ENCODE measurements at regions not wholly inside any gene's neighbourhood (a gene's known extent, or its start where the extent isn't known, plus 50 kb on each side); places are given as distances from the start of the nearest gene placed in this dataset.
A peak's percentile ranks its signal among the peaks of the same experiment; 100 is the strongest.

DNA sequence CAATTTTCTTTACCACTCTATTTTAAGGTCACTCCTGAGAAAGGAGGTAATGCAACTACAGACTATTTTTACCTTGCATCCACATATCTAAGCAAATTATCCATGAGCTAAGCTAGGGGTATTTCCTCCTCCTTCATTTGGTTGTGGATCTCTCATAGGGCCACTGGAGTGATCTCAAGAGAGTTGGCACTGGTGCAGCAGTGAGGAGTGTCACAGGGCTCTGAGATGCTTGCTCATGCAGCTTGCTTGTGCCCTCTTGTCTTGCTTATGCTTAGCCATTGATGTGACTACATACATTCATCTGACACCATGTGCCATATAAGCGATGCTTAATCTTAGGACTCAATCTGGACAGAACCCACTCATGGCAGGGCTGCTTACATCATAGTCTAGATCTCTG is 950.3 kb downstream of the TSN start:
- no peaks in the 10 kb centered on the region for H3K36me3 Mint-ChIP-seq
- Histone ChIP-seq H4K20me1 (ENCODE audit: insufficient read depth, low read length) (no peaks in the 10 kb centered on the region), H3K4me3 (replicated peaks in 1 of 3; ENCODE audit: low read depth in 2 of 3, low read length in 3 of 3) (no peak overlapping the region), H3K9ac (ENCODE audit: insufficient read depth, low read length, poor library complexity, severe bottlenecking) (no peak overlapping the region), H3K27me3 (ENCODE audit: control insufficient read depth in 2 of 2, insufficient read depth in 2 of 2, low read length in 2 of 2) (no peaks in the 10 kb centered on the region), H3K79me2 (ENCODE audit: insufficient read depth, low read length) (no peaks in the 10 kb centered on the region), H3K9me3 (replicated peaks in 1 of 2; ENCODE audit: control insufficient read depth in 1 of 2, insufficient read depth in 1 of 2, low read length in 2 of 2) (peaks cover 4 to 5% of the 10 kb centered on the region in 2 donors), H3K4me1 (ENCODE audit: control insufficient read depth in 1 of 2, insufficient read depth in 2 of 2, low read length in 2 of 2) (peaks cover 0 to 4% of the 10 kb centered on the region in 2 donors), H2AFZ (ENCODE audit: insufficient read depth, low read depth, low read length, poor library complexity, severe bottlenecking) (no peak overlapping the region), H3K4me2 (replicated peaks; ENCODE audit: extremely low read depth, low read length, poor library complexity, severe bottlenecking) (no peak overlapping the region), H3K36me3 (replicated peaks in 1 of 2; ENCODE audit: control insufficient read depth in 1 of 2, insufficient read depth in 2 of 2, low read length in 2 of 2) (no peaks in the 10 kb centered on the region), H3K27ac (ENCODE audit: low read depth in 1 of 2, low read length in 2 of 2) (no peak overlapping the region)
- H3K9me3 Mint-ChIP-seq: peaks cover 3 to 11% (median 6%) of the 10 kb centered on the region in 7 donors
- no peak overlapping the region for H3K27ac Mint-ChIP-seq
- TF ChIP-seq, protein P1, sequence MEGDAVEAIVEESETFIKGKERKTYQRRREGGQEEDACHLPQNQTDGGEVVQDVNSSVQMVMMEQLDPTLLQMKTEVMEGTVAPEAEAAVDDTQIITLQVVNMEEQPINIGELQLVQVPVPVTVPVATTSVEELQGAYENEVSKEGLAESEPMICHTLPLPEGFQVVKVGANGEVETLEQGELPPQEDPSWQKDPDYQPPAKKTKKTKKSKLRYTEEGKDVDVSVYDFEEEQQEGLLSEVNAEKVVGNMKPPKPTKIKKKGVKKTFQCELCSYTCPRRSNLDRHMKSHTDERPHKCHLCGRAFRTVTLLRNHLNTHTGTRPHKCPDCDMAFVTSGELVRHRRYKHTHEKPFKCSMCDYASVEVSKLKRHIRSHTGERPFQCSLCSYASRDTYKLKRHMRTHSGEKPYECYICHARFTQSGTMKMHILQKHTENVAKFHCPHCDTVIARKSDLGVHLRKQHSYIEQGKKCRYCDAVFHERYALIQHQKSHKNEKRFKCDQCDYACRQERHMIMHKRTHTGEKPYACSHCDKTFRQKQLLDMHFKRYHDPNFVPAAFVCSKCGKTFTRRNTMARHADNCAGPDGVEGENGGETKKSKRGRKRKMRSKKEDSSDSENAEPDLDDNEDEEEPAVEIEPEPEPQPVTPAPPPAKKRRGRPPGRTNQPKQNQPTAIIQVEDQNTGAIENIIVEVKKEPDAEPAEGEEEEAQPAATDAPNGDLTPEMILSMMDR (IDR thresholded peaks at IDR 0.05): no peak
- 100% methylated on average over 1 of the region's 1 CpG for WGBS (ENCODE audit: insufficient coverage)
- H3K4me1 Mint-ChIP-seq: peaks cover 11% of the 10 kb centered on the region
- DNase-seq: no peak
- no peaks in the 10 kb centered on the region for H3K27me3 Mint-ChIP-seq (ENCODE audit: low read depth in 3 of 3)
- no peak overlapping the region for H3K4me3 Mint-ChIP-seq
- intact Hi-C loops (cut with micrococcal nuclease): no loop called here

DNA sequence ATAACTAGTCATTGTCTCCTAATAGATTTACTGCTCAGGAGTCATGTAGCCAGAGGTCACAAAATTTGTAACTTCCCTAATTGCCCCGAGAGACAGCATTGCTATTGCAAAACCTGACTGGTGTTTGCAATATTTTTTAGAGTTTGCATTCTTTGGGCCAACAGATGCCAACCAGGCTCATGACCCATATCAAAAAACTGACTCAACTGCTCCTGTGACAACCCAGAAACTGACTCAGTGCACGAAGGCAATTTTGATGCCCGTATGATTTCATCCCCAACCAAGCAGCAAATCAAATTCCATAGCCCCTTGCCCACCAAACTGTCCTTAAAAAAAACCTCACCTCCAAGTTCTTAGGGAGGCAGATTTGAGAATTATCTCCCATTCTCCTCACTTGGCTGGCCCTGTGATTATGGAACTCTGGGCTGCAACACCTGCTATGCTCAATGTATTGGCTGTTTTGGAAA is 951.3 kb downstream of the TSN start:
- Mint-ChIP-seq H3K27ac (peak overlapping the region in 3 of 7 donors; percentile 28 to 70 (median 56)), H3K9me3 (peaks cover 5 to 21% (median 13%) of the 10 kb centered on the region in 7 donors), H3K36me3 (no peaks in the 10 kb centered on the region), H3K4me3 (no peak overlapping the region), H3K4me1 (peaks cover 11% of the 10 kb centered on the region), H3K27me3 (ENCODE audit: low read depth in 3 of 3) (no peaks in the 10 kb centered on the region)
- 50% methylated on average over 2 of the region's 3 CpGs for WGBS (ENCODE audit: insufficient coverage)
- DNase-seq: peak; percentile 23 to 69 (median 32)
- Histone ChIP-seq H3K27ac (ENCODE audit: low read depth in 1 of 2, low read length in 2 of 2) (no peak overlapping the region), H4K20me1 (ENCODE audit: insufficient read depth, low read length) (no peaks in the 10 kb centered on the region), H3K9me3 (replicated peaks in 1 of 2; ENCODE audit: control insufficient read depth in 1 of 2, insufficient read depth in 1 of 2, low read length in 2 of 2) (peaks cover 10 to 16% of the 10 kb centered on the region in 2 donors), H3K4me1 (ENCODE audit: control insufficient read depth in 1 of 2, insufficient read depth in 2 of 2, low read length in 2 of 2) (peaks cover 0 to 4% of the 10 kb centered on the region in 2 donors), H3K79me2 (ENCODE audit: insufficient read depth, low read length) (no peaks in the 10 kb centered on the region), H3K4me3 (replicated peaks in 1 of 3; ENCODE audit: low read depth in 2 of 3, low read length in 3 of 3) (no peak overlapping the region), H3K27me3 (ENCODE audit: control insufficient read depth in 2 of 2, insufficient read depth in 2 of 2, low read length in 2 of 2) (no peaks in the 10 kb centered on the region), H2AFZ (ENCODE audit: insufficient read depth, low read depth, low read length, poor library complexity, severe bottlenecking) (no peak overlapping the region), H3K9ac (ENCODE audit: insufficient read depth, low read length, poor library complexity, severe bottlenecking) (no peak overlapping the region), H3K36me3 (replicated peaks in 1 of 2; ENCODE audit: control insufficient read depth in 1 of 2, insufficient read depth in 2 of 2, low read length in 2 of 2) (no peaks in the 10 kb centered on the region), H3K4me2 (replicated peaks; ENCODE audit: extremely low read depth, low read length, poor library complexity, severe bottlenecking) (no peak overlapping the region)
- TF ChIP-seq, protein P1 (IDR thresholded peaks at IDR 0.05): no peak
- intact Hi-C loops (cut with micrococcal nuclease): no loop called here
